SK-N-MC (cell line): ENCODE measurements at regions not wholly inside any gene's neighbourhood (a gene's known extent, or its start where the extent isn't known, plus 50 kb on each side); places are given as distances from the start of the nearest gene placed in this dataset.

Source experiments
- EZH2 ChIP-seq: fragments of 200-600 bp; sonication (generic); IDR thresholded peaks from one replicate; pipeline ENCODE4 v1.6.1; 2017; ENCODE audit warnings: antibody characterized with exemption
- FOXP2 ChIP-seq: optimal IDR thresholded peaks from 2 replicates; pipeline ENCODE3; 2011; ENCODE audit warnings: mild to moderate bottlenecking, moderate library complexity; ENCODE audit not compliant: insufficient read depth; ENCODE audit errors: extremely low read length, control extremely low read depth
- POLR2AphosphoS5 ChIP-seq: IDR thresholded peaks from 2 replicates; pipeline ENCODE4 v1.6.1; 2012; ENCODE audit warnings: mild to moderate bottlenecking, low read depth, low read length, borderline replicate concordance

DNA sequence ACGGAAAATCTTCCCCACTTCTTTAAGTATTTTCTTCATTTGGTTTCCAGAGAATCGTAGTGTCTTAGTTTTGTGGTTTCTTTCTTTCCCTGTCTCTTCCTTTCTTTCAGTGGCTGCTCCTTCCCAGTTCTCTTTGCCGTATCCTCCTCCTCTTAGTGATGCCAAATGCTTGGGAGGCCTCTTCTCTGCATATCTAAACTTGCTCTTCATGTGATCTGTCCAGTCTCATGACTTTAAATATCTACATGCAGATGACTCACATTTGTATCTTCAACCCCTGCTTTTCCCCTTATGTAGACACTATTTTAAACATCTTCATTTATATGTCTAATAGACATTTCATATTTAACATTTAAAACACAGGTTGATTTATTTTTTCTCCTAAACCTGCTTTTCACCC lies 149.2 kb downstream of the PTCSC3 start:
- no peak for TF ChIP-seq EZH2
- no peak for TF ChIP-seq POLR2AphosphoS5
- TF ChIP-seq FOXP2 = no peak
